Keratinocyte (primary cell): ENCODE measurements at regions not wholly inside any gene's neighbourhood (a gene's known extent, or its start where the extent isn't known, plus 50 kb on each side); places are given as distances from the start of the nearest gene placed in this dataset.

Source experiments
- DNase-seq: peaks from one replicate; pipeline ENCODE4 v3.0.0-alpha.2; 2011; ENCODE audit warnings: low read depth, missing footprints, low spot score
- FAIRE-seq: peaks from 2 replicates; lab custom pipeline; 2011; peaks lifted over from hg19 to GRCh38; lab: Jason Lieb, UNC
- H2AFZ ChIP-seq: 2 replicates; pipeline ENCODE4 v1.6.0; 2012; ENCODE audit warnings: low read length, control low read depth, inconsistent platforms; ENCODE audit not compliant: control insufficient read depth
- H3K27ac ChIP-seq: 2 replicates; pipeline ENCODE4 v1.5.1; 2011; ENCODE audit warnings: low read length; ENCODE audit not compliant: control insufficient read depth, insufficient read depth
- H3K27me3 ChIP-seq: 3 replicates; pipeline ENCODE4 v1.6.0; 2011; ENCODE audit warnings: low read length; ENCODE audit not compliant: control insufficient read depth, insufficient read depth; ENCODE audit errors: extremely low read depth
- H3K36me3 ChIP-seq, 2 experiments: 2 replicates in 1 of 2; 3 replicates in 1 of 2; pipeline ENCODE4 v1.5.1; 2011; ENCODE audit warnings: low read length in 2 of 2, mild to moderate bottlenecking in 1 of 2; ENCODE audit not compliant: control insufficient read depth in 2 of 2, insufficient read depth in 2 of 2; ENCODE audit errors: extremely low read depth in 1 of 2
- H3K4me1 ChIP-seq: 3 replicates; pipeline ENCODE4 v1.5.1; 2011; ENCODE audit warnings: low read length; ENCODE audit not compliant: control insufficient read depth, insufficient read depth; ENCODE audit errors: extremely low read depth
- H3K4me2 ChIP-seq: 3 replicates; pipeline ENCODE4 v1.6.0; 2011; ENCODE audit warnings: low read depth, low read length; ENCODE audit not compliant: control insufficient read depth, insufficient read depth; ENCODE audit errors: extremely low read depth
- H3K4me3 ChIP-seq, 3 experiments: fragments of 200-600 bp in 1 of 3; sonication (generic) in 1 of 3; 2 replicates in 2 of 3; 3 replicates in 1 of 3; pipeline ENCODE4 v1.5.1; 2011 to 2016; ENCODE audit warnings: low read length in 3 of 3, mild to moderate bottlenecking in 3 of 3, control low read depth in 2 of 3, inconsistent platforms in 1 of 3, low read depth in 1 of 3, mixed read lengths in 1 of 3, mixed run types in 1 of 3, moderate library complexity in 1 of 3; ENCODE audit not compliant: control insufficient read depth in 2 of 3, insufficient read depth in 2 of 3; ENCODE audit errors: extremely low read depth in 1 of 3
- H3K79me2 ChIP-seq: 2 replicates; pipeline ENCODE4 v1.6.0; 2012; ENCODE audit warnings: low read length; ENCODE audit not compliant: control insufficient read depth, insufficient read depth
- H3K9ac ChIP-seq: 3 replicates; pipeline ENCODE4 v1.6.0; 2011; ENCODE audit warnings: low read length; ENCODE audit not compliant: control insufficient read depth, insufficient read depth; ENCODE audit errors: extremely low read depth
- H3K9me1 ChIP-seq: 3 replicates; pipeline ENCODE4 v1.6.0; 2011; ENCODE audit warnings: low read length; ENCODE audit not compliant: control insufficient read depth, insufficient read depth; ENCODE audit errors: extremely low read depth
- H3K9me3 ChIP-seq: 2 replicates; pipeline ENCODE4 v1.5.1; 2012; ENCODE audit warnings: low read depth, low read length; ENCODE audit not compliant: control insufficient read depth
- H4K20me1 ChIP-seq: 3 replicates; pipeline ENCODE4 v1.6.0; 2011; ENCODE audit warnings: low read length; ENCODE audit not compliant: control insufficient read depth, insufficient read depth; ENCODE audit errors: extremely low read depth
- CTCF ChIP-seq, 3 experiments: IDR thresholded peaks in 1 of 3; conservative IDR thresholded peaks in 1 of 3; optimal IDR thresholded peaks in 1 of 3; 2 replicates in 2 of 3; 3 replicates in 1 of 3; pipeline versions ENCODE3 to v1.5.1; 2011; ENCODE audit warnings: low read length in 3 of 3, mild to moderate bottlenecking in 3 of 3, moderate library complexity in 2 of 3, control low read depth in 1 of 3, inconsistent platforms in 1 of 3; ENCODE audit not compliant: insufficient read depth in 2 of 3; ENCODE audit errors: extremely low read depth in 1 of 3
- EZH2 ChIP-seq: IDR thresholded peaks from one replicate; pipeline ENCODE4 v1.6.1; 2012; ENCODE audit warnings: inconsistent platforms, mild to moderate bottlenecking, low read length, moderate library complexity
- dilution Hi-C: fragments of 300-500 bp; cut with MboI; formaldehyde crosslinking; loops from one replicate; pipeline ENCODE4 v1.7.0; 2020; ENCODE audit warnings: low sequenced_read_pairs; ENCODE audit not compliant: extremely low pct_ligation_motif_present

DNA sequence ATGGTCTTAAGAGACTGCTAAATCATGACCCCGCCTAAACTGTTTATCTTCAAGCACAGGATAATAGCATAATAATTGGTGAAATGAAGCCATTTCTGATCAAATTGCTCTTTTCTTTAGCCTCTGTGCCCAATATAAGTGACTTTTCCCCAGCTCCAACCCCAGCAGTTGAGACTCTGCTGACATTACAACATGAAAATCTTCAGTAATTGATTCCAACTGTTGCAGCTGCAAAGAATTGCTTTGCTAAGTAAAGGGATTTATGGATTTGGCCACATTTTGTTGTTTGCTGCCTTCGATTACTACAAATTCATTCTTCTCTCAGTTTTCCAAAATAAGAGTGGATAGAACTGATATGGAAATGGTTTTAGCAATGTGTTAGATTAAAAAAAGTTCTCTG lies 576.7 kb upstream of the LRRC4C start:
- no peak overlapping the region for H3K4me2 ChIP-seq
- H3K9me3 ChIP-seq, result no peaks in the 10 kb centered on the region
- H2AFZ ChIP-seq, result no peak overlapping the region
- H3K4me3 ChIP-seq, result no peak overlapping the region
- dilution Hi-C loops, result no loop called here
- DNase-seq (no peak), FAIRE-seq (no peak)
- no peaks in the 10 kb centered on the region for H3K9me1 ChIP-seq
- H3K27ac ChIP-seq, result no peak overlapping the region
- no peaks in the 10 kb centered on the region for H3K36me3 ChIP-seq
- no peaks in the 10 kb centered on the region for H4K20me1 ChIP-seq
- no peaks in the 10 kb centered on the region for H3K27me3 ChIP-seq
- H3K4me1 ChIP-seq, result no peaks in the 10 kb centered on the region
- no peaks in the 10 kb centered on the region for H3K79me2 ChIP-seq
- no peak overlapping the region for H3K9ac ChIP-seq
- TF ChIP-seq EZH2 (no peak), CTCF (optimal IDR thresholded peaks at IDR 0.05 in 1 of 3, IDR thresholded peaks at IDR 0.05 in 1 of 3, conservative IDR thresholded peaks at IDR 0.05 in 1 of 3; ENCODE audit: extremely low read depth in 1 of 3, insufficient read depth in 2 of 3, low read length in 3 of 3) (no peak)

- dilution Hi-C loops, result no loop called here
- Histone ChIP-seq H3K4me1 (no peaks in the 10 kb centered on the region), H4K20me1 (no peaks in the 10 kb centered on the region), H3K27me3 (no peaks in the 10 kb centered on the region), H3K9me1 (no peaks in the 10 kb centered on the region), H3K79me2 (no peaks in the 10 kb centered on the region), H3K9me3 (no peaks in the 10 kb centered on the region), H3K4me3 (no peak overlapping the region), H3K27ac (no peak overlapping the region), H3K9ac (no peak overlapping the region), H3K36me3 (no peaks in the 10 kb centered on the region), H2AFZ (no peak overlapping the region), H3K4me2 (no peak overlapping the region)
- no peak for FAIRE-seq
- TF ChIP-seq CTCF (optimal IDR thresholded peaks at IDR 0.05 in 1 of 3, IDR thresholded peaks at IDR 0.05 in 1 of 3, conservative IDR thresholded peaks at IDR 0.05 in 1 of 3; ENCODE audit: extremely low read depth in 1 of 3, insufficient read depth in 2 of 3, low read length in 3 of 3) (no peak), EZH2 (no peak)
- no peak for DNase-seq
These were observed 583.9 kb upstream of the LRRC4C start for GRCh38 chr11:42043312-42043711.
